Esophagus muscularis mucosa (tissue), 4 donors: ENCODE measurements at regions not wholly inside any gene's neighbourhood (a gene's known extent, or its start where the extent isn't known, plus 50 kb on each side); places are given as distances from the start of the nearest gene placed in this dataset.

Experiments
- DNase-seq: peaks from one replicate; pipeline ENCODE4 v3.0.0-alpha.2; 2017; ENCODE audit errors: extremely low spot score
- H3K27ac ChIP-seq, 4 donors: fragments of 200-600 bp; sonication (generic); replicated peaks in 1 of 4; 1 replicate in 3 of 4; 2 replicates in 1 of 4; pipeline ENCODE4 v1.5.1; 2016 to 2019; ENCODE audit warnings: mild to moderate bottlenecking in 1 of 4
- H3K27me3 ChIP-seq, 4 donors: fragments of 200-600 bp; sonication (generic); one replicate each; pipeline versions ENCODE4 v1.5.1 to v1.6.0; 2016 to 2019
- H3K36me3 ChIP-seq, 4 donors: fragments of 200-600 bp; sonication (generic); one replicate each; pipeline ENCODE4 v1.5.1; 2016 to 2019
- H3K4me1 ChIP-seq, 4 donors: fragments of 200-600 bp; sonication (generic); one replicate each; pipeline ENCODE4 v1.5.1; 2016 to 2019
- H3K4me3 ChIP-seq, 4 donors: fragments of 200-600 bp; sonication (generic); 1 replicate in 2 of 4; 2 replicates in 2 of 4; pipeline ENCODE4 v1.5.1; 2016 to 2019; ENCODE audit warnings: mild to moderate bottlenecking in 4 of 4, moderate library complexity in 1 of 4
- H3K9me3 ChIP-seq, 4 donors: fragments of 200-600 bp; sonication (generic); 1 replicate in 3 of 4; 2 replicates in 1 of 4; pipeline ENCODE4 v1.5.1; 2016 to 2019
- CTCF ChIP-seq, 3 experiments: fragments of 200-600 bp in 2 of 3; fragments of 450-650 bp in 1 of 3; sonication (generic) in 2 of 3; IDR thresholded peaks; one replicate each; pipeline ENCODE4 v1.5.1; 2017 to 2019; ENCODE audit warnings: antibody characterized with exemption in 3 of 3, mild to moderate bottlenecking in 2 of 3, moderate library complexity in 1 of 3
- EP300 ChIP-seq: sonication (generic); formaldehyde crosslinking; IDR thresholded peaks from one replicate; pipeline ENCODE4 v1.6.1; 2017; ENCODE audit warnings: antibody characterized with exemption
- POLR2A ChIP-seq: fragments of 450-650 bp; IDR thresholded peaks from one replicate; pipeline ENCODE4 v1.6.1; 2017; ENCODE audit warnings: antibody characterized with exemption, moderate library complexity, mild to moderate bottlenecking, low read depth
- POLR2AphosphoS5 ChIP-seq, 2 donors: sonication (generic); formaldehyde crosslinking; IDR thresholded peaks; one replicate each; pipeline ENCODE4 v1.6.1; 2017; ENCODE audit warnings: antibody characterized with exemption in 2 of 2
- WGBS: methylation state at CpG from one replicate; pipeline ENCODE4 v1.1.5; 2018; 5-methylcytosine and 5-hydroxymethylcytosine counted together
- intact Hi-C: fragments of 100-400 bp; cut with DNase I; formaldehyde crosslinking; loops from one replicate; pipeline ENCODE4 v1.15.1; 2023

DNA sequence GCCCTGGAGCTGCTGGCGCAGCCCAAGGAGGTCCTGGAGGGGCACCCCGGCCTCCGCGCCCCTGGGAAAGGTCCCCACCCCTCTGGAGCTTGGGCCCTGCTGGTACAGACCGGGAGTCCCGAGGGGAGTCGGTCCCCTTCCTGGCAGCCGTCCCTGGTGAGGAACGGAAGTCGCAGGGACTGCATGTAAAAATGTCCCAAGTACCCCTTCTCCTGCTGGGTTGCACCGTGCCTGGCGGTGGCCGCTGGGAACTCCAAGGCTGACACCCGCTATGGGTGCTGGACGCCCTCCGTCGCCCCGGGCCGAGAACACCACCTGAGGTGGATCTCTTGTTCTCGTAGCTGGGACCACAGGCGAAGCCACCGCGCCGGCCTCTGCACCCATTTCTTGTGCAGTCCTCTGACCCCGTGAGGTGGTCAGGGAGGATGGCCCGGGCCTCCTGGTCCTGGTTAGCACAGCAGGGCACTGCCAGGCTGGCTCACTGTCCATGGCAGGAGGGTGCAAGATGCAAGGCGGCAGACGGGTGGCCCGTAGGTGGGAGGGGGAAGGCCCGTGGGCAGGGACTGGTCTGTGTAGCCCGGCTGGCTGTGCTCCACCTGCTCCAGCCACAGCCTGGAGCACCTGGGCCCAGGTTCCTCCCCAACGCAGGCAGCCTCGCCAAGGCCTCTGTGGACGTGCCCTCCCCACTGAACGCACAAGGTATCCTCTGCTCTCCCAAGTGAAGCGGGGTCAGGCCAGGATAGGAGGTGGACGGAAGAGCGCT, 165.2 kb downstream of the IGLL1 start:
- no peak overlapping the region for H3K4me3 ChIP-seq
- intact Hi-C loops, result no loop called here
- TF ChIP-seq POLR2A, result no peak
- no peak for TF ChIP-seq POLR2AphosphoS5 (IDR thresholded peaks at IDR 0.05)
- TF ChIP-seq CTCF (IDR thresholded peaks at IDR 0.05), result no peak
- TF ChIP-seq EP300, result no peak
- no peak overlapping the region for H3K27ac ChIP-seq
- DNase-seq, result no peak
- WGBS, result 91% methylated on average over 35 of the region's 38 CpGs
- H3K27me3 ChIP-seq, result peaks cover 0 to 11% (median 0%) of the 10 kb centered on the region in 4 donors
- H3K9me3 ChIP-seq, result no peaks in the 10 kb centered on the region
- H3K36me3 ChIP-seq, result no peaks in the 10 kb centered on the region
- H3K4me1 ChIP-seq, result no peaks in the 10 kb centered on the region

GRCh38 chr22:23411739-23412138, 168.4 kb downstream of the IGLL1 start:
- TF ChIP-seq POLR2AphosphoS5 (IDR thresholded peaks at IDR 0.05), result no peak
- no peak for TF ChIP-seq POLR2A
- TF ChIP-seq CTCF (IDR thresholded peaks at IDR 0.05), result no peak
- TF ChIP-seq EP300, result no peak
- Histone ChIP-seq H3K27me3 (peaks cover 0 to 11% (median 0%) of the 10 kb centered on the region in 4 donors), H3K4me1 (no peaks in the 10 kb centered on the region), H3K36me3 (no peaks in the 10 kb centered on the region), H3K4me3 (no peak overlapping the region), H3K27ac (no peak overlapping the region), H3K9me3 (no peaks in the 10 kb centered on the region)
- no peak for DNase-seq
- intact Hi-C loops, result no loop called here

GRCh38 chr22:23410411-23410810, 169.7 kb downstream of the IGLL1 start:
- WGBS, result 100% methylated on average over 4 of the region's 5 CpGs
- no peak overlapping the region for H3K27ac ChIP-seq
- no peak for DNase-seq
- intact Hi-C loops, result no loop called here
- no peaks in the 10 kb centered on the region for H3K9me3 ChIP-seq
- no peaks in the 10 kb centered on the region for H3K36me3 ChIP-seq
- H3K27me3 ChIP-seq, result peaks cover 0 to 11% (median 0%) of the 10 kb centered on the region in 4 donors
- H3K4me3 ChIP-seq, result no peak overlapping the region
- H3K4me1 ChIP-seq, result no peaks in the 10 kb centered on the region
- no peak for TF ChIP-seq POLR2A

DNA sequence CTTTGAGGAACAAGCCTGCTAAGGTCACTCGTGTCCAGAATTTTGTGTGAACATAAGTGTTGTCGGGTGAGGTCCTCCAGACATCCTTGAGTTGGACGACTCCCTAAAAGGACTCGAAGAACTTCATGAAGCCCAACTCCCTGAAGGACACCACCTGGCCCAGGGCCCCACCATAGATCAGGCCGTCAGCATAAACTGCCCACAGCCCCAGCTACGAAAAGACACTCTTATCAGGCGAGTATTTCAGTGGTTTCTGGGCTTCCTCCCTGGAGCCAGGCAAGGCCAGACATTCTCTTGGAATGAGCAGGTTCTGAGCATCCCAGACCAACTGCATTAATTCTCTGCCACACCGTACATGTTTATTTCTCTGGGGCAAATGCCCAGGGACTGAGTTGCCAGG, 170.1 kb downstream of the IGLL1 start:
- no peak for TF ChIP-seq POLR2A
- no peak for TF ChIP-seq EP300
- no peak for TF ChIP-seq POLR2AphosphoS5 (IDR thresholded peaks at IDR 0.05)
- no peak for TF ChIP-seq CTCF (IDR thresholded peaks at IDR 0.05)
- H3K4me1 ChIP-seq, result no peaks in the 10 kb centered on the region
- intact Hi-C loops, result no loop called here
- WGBS, result 62% methylated on average over 8 of the region's 8 CpGs
- H3K27ac ChIP-seq, result no peak overlapping the region
- H3K36me3 ChIP-seq, result no peaks in the 10 kb centered on the region
- H3K4me3 ChIP-seq, result no peak overlapping the region
- no peaks in the 10 kb centered on the region for H3K9me3 ChIP-seq
- no peak for DNase-seq
- peaks cover 0 to 11% (median 0%) of the 10 kb centered on the region in 4 donors for H3K27me3 ChIP-seq

DNA sequence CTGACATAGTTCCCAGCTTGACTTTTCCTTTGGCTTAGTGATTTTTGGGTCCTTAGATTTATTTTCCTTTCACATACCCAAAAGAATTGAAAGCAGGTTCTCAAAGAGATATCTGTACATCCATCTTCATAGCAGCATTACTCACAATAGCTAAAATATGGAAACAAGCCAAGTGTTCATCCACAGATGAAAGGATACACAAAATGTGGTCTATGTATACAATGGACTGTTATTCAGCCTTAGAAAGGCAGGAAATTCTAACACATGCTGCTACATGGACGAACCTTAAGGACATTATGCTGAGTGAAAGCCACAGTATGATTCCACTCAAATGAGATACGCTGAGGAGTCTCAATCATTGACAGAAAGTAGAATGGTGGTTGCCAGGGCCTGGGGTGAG, 171.8 kb downstream of the IGLL1 start:
- intact Hi-C loops, result no loop called here
- no peak for DNase-seq

More for the DNA sequence above, 171.8 kb downstream of the IGLL1 start:
- Histone ChIP-seq H3K36me3 (no peaks in the 10 kb centered on the region), H3K4me3 (no peak overlapping the region), H3K27me3 (peaks cover 0 to 12% (median 0%) of the 10 kb centered on the region in 4 donors), H3K4me1 (no peaks in the 10 kb centered on the region), H3K27ac (no peak overlapping the region), H3K9me3 (no peaks in the 10 kb centered on the region)
- TF ChIP-seq POLR2AphosphoS5 (IDR thresholded peaks at IDR 0.05) (no peak), POLR2A (no peak), EP300 (no peak), CTCF (IDR thresholded peaks at IDR 0.05) (no peak)
- 44% methylated on average over 2 of the region's 2 CpGs for whole genome bisulfite sequencing
